ENCODE measurements at regions not wholly inside any gene's neighbourhood (a gene's known extent, or its start where the extent isn't known, plus 50 kb on each side); places are given as distances from the start of the nearest gene placed in this dataset.

GRCh38 chrX:2629316-2630007 is 61.6 kb upstream of the CD99 start:
- no peak overlapping the region for H3K4me3 ChIP-seq (ENCODE audit: low read depth, low read length)

GRCh38 chrX:2628751-2629315 is 62.3 kb upstream of the CD99 start:
- H3K4me3 ChIP-seq (ENCODE audit: low read depth, low read length), result no peak overlapping the region
- TF ChIP-seq CTCF (IDR thresholded peaks at IDR 0.05; ENCODE audit: low read depth, low read length), result no peak

More at GRCh38 chrX:2629316-2630007, 61.6 kb upstream of the CD99 start:
- no peak for TF ChIP-seq CTCF (IDR thresholded peaks at IDR 0.05; ENCODE audit: low read depth, low read length)

GRCh38 chrX:2627272-2627867 is 63.7 kb upstream of the CD99 start:
- no peak overlapping the region for H3K4me3 ChIP-seq (ENCODE audit: low read depth, low read length)
- TF ChIP-seq CTCF (IDR thresholded peaks at IDR 0.05; ENCODE audit: low read depth, low read length), result peak; percentile 31

- TF ChIP-seq CTCF (IDR thresholded peaks at IDR 0.05; ENCODE audit: low read depth, low read length), result no peak
These were observed 64.3 kb upstream of the CD99 start for GRCh38 chrX:2626750-2627149.

GRCh38 chrX:2620576-2620975 is 70.5 kb upstream of the CD99 start:
- H3K4me3 ChIP-seq (ENCODE audit: low read depth, low read length), result no peak overlapping the region
- no peak for TF ChIP-seq CTCF (IDR thresholded peaks at IDR 0.05; ENCODE audit: low read depth, low read length)

More at GRCh38 chrX:2626750-2627149, 64.3 kb upstream of the CD99 start:
- H3K4me3 ChIP-seq (ENCODE audit: low read depth, low read length), result no peak overlapping the region

GRCh38 chrX:2618516-2618915 is 72.6 kb upstream of the CD99 start:
- H3K4me3 ChIP-seq (ENCODE audit: low read depth, low read length), result no peak overlapping the region
- no peak for TF ChIP-seq CTCF (IDR thresholded peaks at IDR 0.05; ENCODE audit: low read depth, low read length)

GRCh38 chrX:2614911-2615310 is 76.2 kb upstream of the CD99 start:
- TF ChIP-seq CTCF (IDR thresholded peaks at IDR 0.05; ENCODE audit: low read depth, low read length), result peak; percentile 47
- H3K4me3 ChIP-seq (ENCODE audit: low read depth, low read length), result no peak overlapping the region
